Fibroblast of villous mesenchyme (primary cell): ENCODE measurements at regions not wholly inside any gene's neighbourhood (a gene's known extent, or its start where the extent isn't known, plus 50 kb on each side); places are given as distances from the start of the nearest gene placed in this dataset.

ENCODE experiments used
- DNase-seq: peaks from one replicate; pipeline ENCODE4 v3.0.0-alpha.2; 2010; ENCODE audit warnings: low read depth
- H3K4me3 ChIP-seq: 2 replicates; pipeline ENCODE4 v1.5.1; 2011; ENCODE audit warnings: low read depth, mild to moderate bottlenecking, low read length
- TF ChIP-seq, protein P1 (sequence below): IDR thresholded peaks from 2 replicates; pipeline ENCODE4 v1.5.1; 2012; ENCODE audit warnings: low read depth, mild to moderate bottlenecking, low read length; ENCODE audit not compliant: insufficient read depth

DNA sequence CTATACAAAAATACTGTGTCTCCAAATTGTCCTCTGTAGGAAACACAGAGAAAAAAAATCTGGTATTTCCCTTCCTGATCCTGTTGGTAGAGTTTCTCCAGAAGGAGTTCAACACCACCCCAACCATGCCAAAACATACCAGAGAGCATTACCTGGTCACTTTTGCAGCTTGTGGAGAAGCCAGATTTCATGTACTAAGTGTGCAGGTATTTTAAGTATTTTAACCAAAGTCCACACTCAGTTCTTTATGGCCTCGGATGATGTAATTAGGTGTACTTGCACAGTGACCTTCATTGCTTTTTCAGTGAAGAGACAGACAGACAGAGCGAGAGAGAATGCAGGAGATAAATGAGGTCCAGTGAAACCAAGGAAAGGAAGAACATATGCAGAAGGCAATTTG lies 2046.8 kb upstream of the CDH9 start:
- no peak overlapping the region for H3K4me3 ChIP-seq
- DNase-seq: no peak
- TF ChIP-seq, protein P1, sequence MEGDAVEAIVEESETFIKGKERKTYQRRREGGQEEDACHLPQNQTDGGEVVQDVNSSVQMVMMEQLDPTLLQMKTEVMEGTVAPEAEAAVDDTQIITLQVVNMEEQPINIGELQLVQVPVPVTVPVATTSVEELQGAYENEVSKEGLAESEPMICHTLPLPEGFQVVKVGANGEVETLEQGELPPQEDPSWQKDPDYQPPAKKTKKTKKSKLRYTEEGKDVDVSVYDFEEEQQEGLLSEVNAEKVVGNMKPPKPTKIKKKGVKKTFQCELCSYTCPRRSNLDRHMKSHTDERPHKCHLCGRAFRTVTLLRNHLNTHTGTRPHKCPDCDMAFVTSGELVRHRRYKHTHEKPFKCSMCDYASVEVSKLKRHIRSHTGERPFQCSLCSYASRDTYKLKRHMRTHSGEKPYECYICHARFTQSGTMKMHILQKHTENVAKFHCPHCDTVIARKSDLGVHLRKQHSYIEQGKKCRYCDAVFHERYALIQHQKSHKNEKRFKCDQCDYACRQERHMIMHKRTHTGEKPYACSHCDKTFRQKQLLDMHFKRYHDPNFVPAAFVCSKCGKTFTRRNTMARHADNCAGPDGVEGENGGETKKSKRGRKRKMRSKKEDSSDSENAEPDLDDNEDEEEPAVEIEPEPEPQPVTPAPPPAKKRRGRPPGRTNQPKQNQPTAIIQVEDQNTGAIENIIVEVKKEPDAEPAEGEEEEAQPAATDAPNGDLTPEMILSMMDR: no peak

- H3K4me3 ChIP-seq: no peak overlapping the region
- TF ChIP-seq, protein P1: no peak
- DNase-seq: no peak
These were observed 2041.4 kb upstream of the CDH9 start for GRCh38 chr5:29079771-29080170.

DNA sequence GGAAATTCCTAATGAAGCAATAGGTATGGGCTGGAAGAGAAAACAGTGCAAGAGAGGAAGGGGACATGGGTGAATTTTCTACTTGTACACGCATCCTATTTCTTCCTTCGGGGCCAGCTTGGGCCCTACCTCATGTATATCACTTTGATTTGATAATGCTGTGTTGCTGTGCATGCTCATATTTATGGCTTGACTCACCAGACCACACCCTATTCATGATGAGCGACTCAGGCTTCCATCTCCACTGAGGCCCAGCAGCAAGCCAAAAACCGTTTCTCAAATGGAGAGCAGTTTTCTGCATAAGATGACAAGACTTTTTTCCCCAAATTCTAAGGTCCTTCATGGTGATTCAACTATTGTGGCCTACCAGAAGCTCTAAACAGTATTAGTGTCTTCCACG lies 2039.1 kb upstream of the CDH9 start:
- peak; percentile 0 for DNase-seq
- H3K4me3 ChIP-seq: no peak overlapping the region
- TF ChIP-seq, protein P1: no peak

GRCh38 chr5:29069104-29069402 lies 2030.7 kb upstream of the CDH9 start:
- TF ChIP-seq, protein P1: no peak
- H3K4me3 ChIP-seq: no peak overlapping the region
- no peak for DNase-seq

DNA sequence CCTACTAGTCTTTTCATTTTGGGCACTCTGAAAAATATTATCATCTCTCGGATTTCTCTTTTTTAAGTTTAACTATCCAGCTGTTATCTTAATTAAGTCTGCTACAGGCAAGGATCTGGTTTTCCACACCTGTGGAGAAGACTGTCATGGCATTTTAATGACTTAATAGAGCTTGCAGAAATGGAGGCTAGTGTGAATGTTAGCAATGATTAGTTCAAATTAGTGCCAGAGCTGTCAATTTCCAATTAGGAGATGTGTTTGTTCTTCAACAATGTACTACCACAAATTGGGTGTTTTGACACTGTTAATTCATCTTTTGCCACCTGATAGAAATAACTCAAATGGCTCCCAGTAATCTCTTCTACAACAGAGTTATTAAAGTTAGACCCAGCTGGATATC lies 2023.0 kb upstream of the CDH9 start:
- TF ChIP-seq, protein P1: no peak
- no peak for DNase-seq
- H3K4me3 ChIP-seq: no peak overlapping the region

DNA sequence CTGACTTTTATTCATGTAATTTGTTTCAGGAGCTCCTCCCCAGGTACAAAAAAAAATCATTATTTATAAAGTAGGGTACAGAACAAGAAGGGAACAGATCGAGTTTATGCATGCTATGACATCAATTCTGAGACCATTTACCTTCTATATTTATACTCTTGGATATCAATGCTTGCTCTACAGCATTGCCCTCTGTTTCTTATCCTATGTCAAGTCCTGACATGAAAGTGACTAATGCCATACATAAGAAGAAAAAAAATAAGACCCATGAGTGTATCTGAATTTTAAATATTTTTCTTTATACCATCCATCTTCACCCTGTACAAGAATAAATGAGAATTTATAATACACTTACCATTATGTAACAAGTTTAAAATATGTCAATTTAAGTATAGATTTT lies 2016.3 kb upstream of the CDH9 start:
- H3K4me3 ChIP-seq: no peak overlapping the region
- DNase-seq: no peak
- TF ChIP-seq, protein P1: no peak

DNA sequence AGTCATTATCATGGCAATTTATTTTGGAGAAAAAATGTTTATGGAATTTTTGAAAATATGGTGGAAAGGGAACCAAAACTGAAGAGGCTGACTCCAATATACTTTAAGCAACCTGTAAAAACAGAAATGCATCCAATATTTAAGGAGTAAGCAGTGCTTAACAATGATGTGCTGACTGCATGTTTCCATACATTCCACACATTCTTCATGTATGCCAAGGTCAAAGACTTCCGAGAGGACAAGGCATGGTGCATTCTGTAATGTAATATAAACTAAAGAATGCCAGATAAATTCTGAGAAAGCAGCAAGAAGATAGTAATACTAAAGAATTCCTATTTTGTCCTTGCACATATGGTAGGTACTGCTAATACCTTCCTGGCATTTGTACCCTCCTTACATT lies 2015.9 kb upstream of the CDH9 start:
- H3K4me3 ChIP-seq: no peak overlapping the region
- TF ChIP-seq, protein P1: no peak
- no peak for DNase-seq
